ENCODE measurements at regions not wholly inside any gene's neighbourhood (a gene's known extent, or its start where the extent isn't known, plus 50 kb on each side); places are given as distances from the start of the nearest gene placed in this dataset.

DNA sequence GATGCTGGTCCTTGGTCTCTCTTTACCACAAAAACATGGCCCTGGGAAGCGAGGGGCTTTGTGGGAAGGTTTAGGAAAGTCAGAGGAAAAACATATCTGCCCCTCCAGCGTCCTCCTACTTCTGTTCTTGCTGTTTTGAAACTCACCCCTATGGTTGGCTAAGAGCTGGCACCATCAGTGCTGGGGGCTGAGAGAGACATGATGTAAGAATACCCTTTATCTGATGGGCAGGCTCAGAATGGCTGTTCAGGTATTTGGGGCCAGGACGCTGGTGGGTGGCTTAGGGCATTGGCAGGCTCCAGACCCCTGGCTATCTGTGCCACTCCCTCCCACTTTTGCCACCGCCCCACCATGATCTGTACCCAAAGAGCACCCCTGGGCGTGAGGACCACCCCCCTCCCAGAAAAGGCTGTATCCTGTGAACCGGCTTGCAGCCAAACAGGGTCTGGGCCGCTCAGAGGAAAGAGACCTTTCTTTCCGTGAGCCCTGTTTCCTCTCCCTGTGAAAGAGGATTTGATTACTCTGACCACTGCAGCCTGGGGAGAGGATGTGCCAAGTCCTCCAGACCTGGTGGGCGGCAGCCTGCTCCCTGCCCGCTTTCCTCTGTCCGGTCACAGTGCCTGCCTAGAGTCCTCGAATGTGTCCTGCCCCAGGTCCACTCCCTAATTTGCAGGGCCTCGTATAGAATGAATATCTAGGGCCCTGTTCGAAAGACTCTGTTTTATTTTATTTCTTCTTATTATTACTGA, 61.3 kb upstream of the SLC6A6 start:
- Histone ChIP-seq H3K56ac (ENCODE audit: insufficient read length, low read depth, low read length) (no peak overlapping the region), H2BK15ac (ENCODE audit: low read depth, low read length) (no peak overlapping the region), H3K27ac (ENCODE audit: insufficient read length, low read depth, low read length) (no peak overlapping the region), H4K5ac (ENCODE audit: insufficient read length, low read depth, low read length) (no peak overlapping the region), H4K8ac (replicated peaks; ENCODE audit: insufficient read length, low read depth, low read length) (no peak overlapping the region), H3K27me3 (ENCODE audit: insufficient read depth, low read length) (peaks cover 2% of the 10 kb centered on the region; the same call in 1 of the 2 replicates), H3K23ac (ENCODE audit: insufficient read length, low read depth, low read length) (no peak overlapping the region), H3K79me1 (ENCODE audit: insufficient read depth, low read depth, low read length, poor library complexity, severe bottlenecking) (no peaks in the 10 kb centered on the region), H3K9ac (ENCODE audit: extremely low read depth, insufficient read length, low read length) (no peak overlapping the region), H3K4me2 (ENCODE audit: insufficient read depth, insufficient read length, low read length) (no peak overlapping the region), H3T11ph (ENCODE audit: low read length) (no peak overlapping the region), H3K79me2 (ENCODE audit: insufficient read depth, low read length) (no peaks in the 10 kb centered on the region), H3K14ac (ENCODE audit: insufficient read depth, low read length) (no peak overlapping the region), H2AFZ (ENCODE audit: low read length) (no peak overlapping the region), H2BK12ac (ENCODE audit: insufficient read length, low read depth, low read length) (no peak overlapping the region), H3K18ac (ENCODE audit: insufficient read length, low read depth, low read length) (no peak overlapping the region), H4K91ac (ENCODE audit: insufficient read length, low read depth, low read length) (no peak overlapping the region), H3K4me1 (ENCODE audit: insufficient read depth, low read length) (no peaks in the 10 kb centered on the region), H3K9me3 (ENCODE audit: control insufficient read depth, low read depth, low read length) (no peaks in the 10 kb centered on the region), H3K4ac (ENCODE audit: low read depth, low read length) (no peak overlapping the region), H2AK5ac (ENCODE audit: insufficient read length, low read length) (no peak overlapping the region), H4K20me1 (ENCODE audit: control insufficient read depth, insufficient read depth, insufficient read length) (no peaks in the 10 kb centered on the region), H2BK20ac (ENCODE audit: low read depth, low read length, poor library complexity, severe bottlenecking) (no peak overlapping the region), H2BK5ac (ENCODE audit: insufficient read length, low read length) (no peak overlapping the region), H3K23me2 (ENCODE audit: insufficient read length, low read depth, low read length, poor library complexity, severe bottlenecking) (no peaks in the 10 kb centered on the region), H2BK120ac (ENCODE audit: low read depth, low read length, poor library complexity, severe bottlenecking) (no peak overlapping the region)
- no peak for DNase-seq
- Mint-ChIP-seq H3K4me1 (peaks cover 22 to 24% of the 10 kb centered on the region in 2 experiments), H3K36me3 (ENCODE audit: insufficient read depth in 1 of 3, low read depth in 3 of 3) (peaks cover 0 to 2% (median 0%) of the 10 kb centered on the region in 3 experiments; a peak in 1 of 7 replicates), H3K9me3 (peaks cover 0 to 2% of the 10 kb centered on the region in 2 experiments; a peak in 2 of 5 replicates), H3K4me3 (no peak overlapping the region), H3K27me3 (ENCODE audit: low read depth) (peaks cover 48% of the 10 kb centered on the region), H3K27ac (no peak overlapping the region)
- TF ChIP-seq CTCF (conservative IDR thresholded peaks at IDR 0.05), result no peak
- no CpG with 5 or more reads among the region's 14 CpGs for WGBS (ENCODE audit: extremely low coverage, insufficient read length, low lambda C conversion rate)
